Karpas-422 (cell line): ENCODE measurements at regions not wholly inside any gene's neighbourhood (a gene's known extent, or its start where the extent isn't known, plus 50 kb on each side); places are given as distances from the start of the nearest gene placed in this dataset.

Experiments used
- DNase-seq: peaks from one replicate; pipeline ENCODE4 v3.0.0-alpha.2; 2015
- H2AFZ ChIP-seq: fragments of 200-600 bp; sonication (generic); 2 replicates; pipeline ENCODE4 v1.6.1; 2014; ENCODE audit warnings: antibody characterized with exemption, low read length, mixed read lengths
- H3K27ac ChIP-seq: fragments of 200-600 bp; sonication (generic); 2 replicates; pipeline ENCODE4 v1.5.1; 2014; ENCODE audit warnings: mild to moderate bottlenecking, low read length, moderate library complexity
- H3K27me3 ChIP-seq: fragments of 200-600 bp; sonication (generic); 2 replicates; pipeline ENCODE4 v1.6.1; 2014; ENCODE audit warnings: low read length, mixed read lengths
- H3K36me3 ChIP-seq: fragments of 200-600 bp; sonication (generic); 2 replicates; pipeline ENCODE4 v1.6.1; 2014; ENCODE audit warnings: low read length, mixed read lengths; ENCODE audit not compliant: insufficient read depth
- H3K4me1 ChIP-seq: fragments of 200-600 bp; sonication (generic); 2 replicates; pipeline ENCODE4 v1.6.1; 2014; ENCODE audit warnings: mild to moderate bottlenecking, low read length, mixed read lengths
- H3K4me2 ChIP-seq: fragments of 200-600 bp; sonication (generic); 2 replicates; pipeline ENCODE4 v1.6.1; 2014; ENCODE audit warnings: low read length, low read depth, mild to moderate bottlenecking; ENCODE audit not compliant: poor library complexity, severe bottlenecking
- H3K4me3 ChIP-seq: fragments of 200-600 bp; sonication (generic); 2 replicates; pipeline ENCODE4 v1.5.1; 2014; ENCODE audit warnings: mild to moderate bottlenecking, antibody characterized with exemption, low read length, mixed read lengths
- H3K79me2 ChIP-seq: fragments of 200-600 bp; sonication (generic); 2 replicates; pipeline ENCODE4 v1.6.1; 2014; ENCODE audit warnings: mild to moderate bottlenecking, low read length, mixed read lengths
- H3K9ac ChIP-seq: fragments of 200-600 bp; sonication (generic); 2 replicates; pipeline ENCODE4 v1.6.0; 2014; ENCODE audit warnings: low read length
- H3K9me2 ChIP-seq: fragments of 200-600 bp; sonication (generic), shearing (Covaris generic); replicated peaks from 2 replicates; pipeline ENCODE4 v1.6.0; 2014; ENCODE audit warnings: mild to moderate bottlenecking, low read length, moderate library complexity; ENCODE audit not compliant: insufficient read depth
- H3K9me3 ChIP-seq: fragments of 300-700, 200-600 bp; sonication (generic); 2 replicates; pipeline ENCODE4 v1.6.1; 2014; ENCODE audit warnings: low read length, mixed read lengths
- H4K20me1 ChIP-seq: fragments of 200-600 bp; sonication (generic); 2 replicates; pipeline ENCODE4 v1.6.1; 2014; ENCODE audit warnings: mild to moderate bottlenecking, antibody characterized with exemption, low read length, low read depth; ENCODE audit not compliant: insufficient read depth

- no peak for DNase-seq
- Histone ChIP-seq H3K9me2 (no peaks in the 10 kb centered on the region), H3K79me2 (no peaks in the 10 kb centered on the region), H3K4me3 (no peak overlapping the region), H3K9ac (no peak overlapping the region), H3K36me3 (no peaks in the 10 kb centered on the region), H3K27me3 (no peaks in the 10 kb centered on the region), H4K20me1 (no peaks in the 10 kb centered on the region), H3K4me1 (no peaks in the 10 kb centered on the region), H3K9me3 (no peaks in the 10 kb centered on the region), H2AFZ (no peak overlapping the region), H3K4me2 (no peak overlapping the region), H3K27ac (no peak overlapping the region)
These were observed 307.0 kb downstream of the UQCRFS1 start for GRCh38 chr19:28905996-28906395.

- H3K36me3 ChIP-seq: no peaks in the 10 kb centered on the region
- no peaks in the 10 kb centered on the region for H4K20me1 ChIP-seq
- no peak overlapping the region for H2AFZ ChIP-seq
- no peaks in the 10 kb centered on the region for H3K79me2 ChIP-seq
- H3K4me1 ChIP-seq: no peaks in the 10 kb centered on the region
- H3K4me3 ChIP-seq: no peak overlapping the region
- H3K27me3 ChIP-seq: no peaks in the 10 kb centered on the region
- H3K9ac ChIP-seq: no peak overlapping the region
- H3K9me3 ChIP-seq: no peaks in the 10 kb centered on the region
- H3K27ac ChIP-seq: no peak overlapping the region
- no peaks in the 10 kb centered on the region for H3K9me2 ChIP-seq
- DNase-seq: no peak
- no peak overlapping the region for H3K4me2 ChIP-seq
These were observed 313.2 kb downstream of the UQCRFS1 start for GRCh38 chr19:28899703-28900102.

DNA sequence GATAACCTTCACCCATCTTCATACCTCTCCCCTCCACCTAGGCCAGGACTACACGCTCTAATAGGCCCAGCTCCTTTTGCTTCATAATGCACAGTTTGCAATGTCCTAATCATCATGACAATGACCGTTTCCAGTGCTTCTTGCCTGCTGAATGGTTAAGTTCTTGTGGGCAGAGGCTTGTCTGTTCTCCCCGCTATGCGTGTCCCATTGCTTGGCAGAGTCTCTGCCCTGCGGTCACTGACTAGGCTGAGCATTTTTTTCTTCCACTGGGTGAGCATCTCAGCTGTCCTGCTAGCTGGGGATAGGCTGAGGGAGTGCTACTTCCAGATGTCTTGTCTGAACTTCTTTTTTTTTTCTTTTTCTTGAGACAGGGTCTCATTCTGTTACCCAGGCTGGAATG, 314.7 kb downstream of the UQCRFS1 start:
- Histone ChIP-seq H4K20me1 (no peaks in the 10 kb centered on the region), H3K9me2 (no peaks in the 10 kb centered on the region), H3K4me1 (no peaks in the 10 kb centered on the region), H2AFZ (no peak overlapping the region), H3K27ac (no peak overlapping the region), H3K4me2 (no peak overlapping the region), H3K4me3 (no peak overlapping the region), H3K27me3 (no peaks in the 10 kb centered on the region), H3K9me3 (no peaks in the 10 kb centered on the region), H3K79me2 (no peaks in the 10 kb centered on the region), H3K36me3 (no peaks in the 10 kb centered on the region), H3K9ac (no peak overlapping the region)
- no peak for DNase-seq

GRCh38 chr19:28889941-28890670, 322.8 kb downstream of the UQCRFS1 start:
- no peak overlapping the region for H3K4me3 ChIP-seq
- no peaks in the 10 kb centered on the region for H3K9me3 ChIP-seq
- no peak overlapping the region for H2AFZ ChIP-seq
- H3K9me2 ChIP-seq: no peaks in the 10 kb centered on the region
- no peak overlapping the region for H3K27ac ChIP-seq
- no peaks in the 10 kb centered on the region for H4K20me1 ChIP-seq
- no peaks in the 10 kb centered on the region for H3K79me2 ChIP-seq
- H3K4me1 ChIP-seq: no peaks in the 10 kb centered on the region
- no peak overlapping the region for H3K4me2 ChIP-seq
- H3K36me3 ChIP-seq: no peaks in the 10 kb centered on the region
- no peaks in the 10 kb centered on the region for H3K27me3 ChIP-seq
- H3K9ac ChIP-seq: no peak overlapping the region
- no peak for DNase-seq

DNA sequence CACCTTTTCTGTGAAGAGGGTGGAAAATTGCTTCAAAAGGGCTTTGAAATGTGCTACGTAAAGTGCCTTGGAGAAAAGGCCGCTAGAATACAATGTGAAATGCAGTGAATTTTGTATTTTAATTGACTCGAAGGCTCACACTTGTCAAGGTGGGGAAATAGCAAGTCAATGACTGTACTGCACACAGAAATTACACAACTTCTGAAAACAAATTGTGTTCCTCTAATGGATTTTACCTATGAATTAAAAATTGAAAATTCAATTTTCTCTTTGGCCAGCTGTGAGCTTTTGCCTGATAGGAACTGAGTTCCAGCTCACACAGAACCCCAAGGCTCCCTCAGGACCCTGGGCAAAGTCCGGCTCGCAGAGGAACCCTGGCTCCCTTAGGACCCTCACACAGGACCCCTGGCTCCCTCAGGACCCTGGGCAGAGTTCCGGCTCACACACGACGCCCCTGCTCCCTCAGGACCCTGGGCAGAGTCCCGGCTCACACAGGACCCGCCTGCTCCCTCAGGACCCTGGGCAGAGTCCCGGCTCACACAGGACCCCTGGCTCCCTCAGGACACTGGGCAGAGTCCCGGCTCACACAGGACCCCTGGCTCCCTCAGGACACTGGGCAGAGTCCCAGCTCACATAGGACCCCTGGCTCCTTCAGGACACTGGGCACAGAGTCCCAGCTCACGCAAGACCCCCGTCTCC, 324.9 kb downstream of the UQCRFS1 start:
- Histone ChIP-seq H3K4me2 (no peak overlapping the region), H3K9me3 (no peaks in the 10 kb centered on the region), H4K20me1 (no peaks in the 10 kb centered on the region), H3K27ac (no peak overlapping the region), H3K4me3 (no peak overlapping the region), H3K4me1 (no peaks in the 10 kb centered on the region), H2AFZ (no peak overlapping the region), H3K79me2 (no peaks in the 10 kb centered on the region), H3K36me3 (no peaks in the 10 kb centered on the region), H3K9me2 (no peaks in the 10 kb centered on the region), H3K27me3 (no peaks in the 10 kb centered on the region), H3K9ac (no peak overlapping the region)
- DNase-seq: no peak

- no peak overlapping the region for H2AFZ ChIP-seq
- no peaks in the 10 kb centered on the region for H3K27me3 ChIP-seq
- H3K4me2 ChIP-seq: no peak overlapping the region
- no peaks in the 10 kb centered on the region for H3K36me3 ChIP-seq
- no peak overlapping the region for H3K27ac ChIP-seq
- H3K9me2 ChIP-seq: no peaks in the 10 kb centered on the region
- no peaks in the 10 kb centered on the region for H4K20me1 ChIP-seq
- DNase-seq: no peak
- H3K4me3 ChIP-seq: no peak overlapping the region
- peaks cover 3% of the 10 kb centered on the region for H3K4me1 ChIP-seq
- H3K9me3 ChIP-seq: no peaks in the 10 kb centered on the region
- no peak overlapping the region for H3K9ac ChIP-seq
- no peaks in the 10 kb centered on the region for H3K79me2 ChIP-seq
These were observed 326.2 kb downstream of the UQCRFS1 start for GRCh38 chr19:28886708-28887107.

- Histone ChIP-seq H3K4me3 (no peak overlapping the region), H3K79me2 (no peaks in the 10 kb centered on the region), H3K27ac (no peak overlapping the region), H4K20me1 (no peaks in the 10 kb centered on the region), H3K4me2 (no peak overlapping the region), H3K27me3 (no peaks in the 10 kb centered on the region), H3K9me3 (no peaks in the 10 kb centered on the region), H2AFZ (no peak overlapping the region), H3K4me1 (peaks cover 7% of the 10 kb centered on the region), H3K36me3 (no peaks in the 10 kb centered on the region), H3K9me2 (no peaks in the 10 kb centered on the region), H3K9ac (no peak overlapping the region)
- DNase-seq: no peak
These were observed 327.0 kb downstream of the UQCRFS1 start for GRCh38 chr19:28885965-28886364.

DNA sequence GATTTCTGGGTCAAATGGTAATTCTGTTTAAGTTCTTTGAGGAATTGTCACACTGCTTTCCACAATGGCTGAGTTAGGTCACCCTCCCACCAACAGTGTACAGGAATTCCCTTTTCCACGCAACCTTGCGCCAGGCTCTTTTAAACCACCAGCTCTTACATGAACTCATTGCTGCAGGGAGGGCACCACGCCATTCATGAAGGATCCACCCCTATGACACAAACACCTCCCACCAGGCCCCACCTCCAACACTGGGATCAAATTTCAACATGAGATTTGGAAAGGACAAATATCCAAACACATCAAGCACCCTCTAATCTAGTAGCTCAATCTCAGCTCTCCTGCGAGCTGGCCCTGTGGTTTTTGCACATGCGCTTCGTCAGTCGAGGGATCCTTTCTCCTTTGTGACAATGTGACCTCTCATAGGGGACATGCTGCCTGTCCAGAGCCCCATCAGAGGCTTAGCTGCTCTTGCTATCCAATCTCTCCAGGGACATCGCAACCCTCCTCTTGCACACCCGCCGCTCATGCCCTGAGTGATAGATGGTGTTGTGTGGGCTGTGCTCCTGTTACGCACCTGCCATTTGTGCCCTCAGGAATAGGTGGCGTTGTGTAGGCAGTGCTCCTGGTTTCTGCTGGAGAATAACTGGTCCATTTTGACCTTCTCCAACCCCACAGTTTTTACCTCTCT, 328.0 kb downstream of the UQCRFS1 start:
- DNase-seq: no peak
- no peak overlapping the region for H3K9ac ChIP-seq
- H2AFZ ChIP-seq: no peak overlapping the region
- no peaks in the 10 kb centered on the region for H3K79me2 ChIP-seq
- H3K27me3 ChIP-seq: no peaks in the 10 kb centered on the region
- no peaks in the 10 kb centered on the region for H3K9me3 ChIP-seq
- no peaks in the 10 kb centered on the region for H3K36me3 ChIP-seq
- H3K4me3 ChIP-seq: no peak overlapping the region
- no peaks in the 10 kb centered on the region for H4K20me1 ChIP-seq
- no peak overlapping the region for H3K4me2 ChIP-seq
- no peak overlapping the region for H3K27ac ChIP-seq
- H3K4me1 ChIP-seq: peaks cover 7% of the 10 kb centered on the region
- no peaks in the 10 kb centered on the region for H3K9me2 ChIP-seq
